ENCODE measurements at regions not wholly inside any gene's neighbourhood (a gene's known extent, or its start where the extent isn't known, plus 50 kb on each side); places are given as distances from the start of the nearest gene placed in this dataset.

- TF ChIP-seq, protein P1, sequence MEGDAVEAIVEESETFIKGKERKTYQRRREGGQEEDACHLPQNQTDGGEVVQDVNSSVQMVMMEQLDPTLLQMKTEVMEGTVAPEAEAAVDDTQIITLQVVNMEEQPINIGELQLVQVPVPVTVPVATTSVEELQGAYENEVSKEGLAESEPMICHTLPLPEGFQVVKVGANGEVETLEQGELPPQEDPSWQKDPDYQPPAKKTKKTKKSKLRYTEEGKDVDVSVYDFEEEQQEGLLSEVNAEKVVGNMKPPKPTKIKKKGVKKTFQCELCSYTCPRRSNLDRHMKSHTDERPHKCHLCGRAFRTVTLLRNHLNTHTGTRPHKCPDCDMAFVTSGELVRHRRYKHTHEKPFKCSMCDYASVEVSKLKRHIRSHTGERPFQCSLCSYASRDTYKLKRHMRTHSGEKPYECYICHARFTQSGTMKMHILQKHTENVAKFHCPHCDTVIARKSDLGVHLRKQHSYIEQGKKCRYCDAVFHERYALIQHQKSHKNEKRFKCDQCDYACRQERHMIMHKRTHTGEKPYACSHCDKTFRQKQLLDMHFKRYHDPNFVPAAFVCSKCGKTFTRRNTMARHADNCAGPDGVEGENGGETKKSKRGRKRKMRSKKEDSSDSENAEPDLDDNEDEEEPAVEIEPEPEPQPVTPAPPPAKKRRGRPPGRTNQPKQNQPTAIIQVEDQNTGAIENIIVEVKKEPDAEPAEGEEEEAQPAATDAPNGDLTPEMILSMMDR (conservative IDR thresholded peaks at IDR 0.05; ENCODE audit: low read length): no peak
- TF ChIP-seq EZH2phosphoT487 (IDR thresholded peaks at IDR 0.05; ENCODE audit: borderline replicate concordance): no peak
These were observed 602.5 kb downstream of the TNS3 start for GRCh38 chr7:46979439-46979838.
